Activated naive CD4-positive, alpha-beta T cell treated with anti-CD3 and anti-CD28 coated beads, Interleukin-2, amount 50 U/mL, for 24 hours (primary cell): ENCODE measurements at regions not wholly inside any gene's neighbourhood (a gene's known extent, or its start where the extent isn't known, plus 50 kb on each side); places are given as distances from the start of the nearest gene placed in this dataset.

Experiments
- H3K27ac Mint-ChIP-seq: one replicate; pipeline ENCODE4 v1.8.0; 2021; ENCODE audit warnings: mild to moderate bottlenecking, mixed read lengths
- H3K27me3 Mint-ChIP-seq: one replicate; pipeline ENCODE4 v1.8.0; 2021; ENCODE audit warnings: mixed read lengths
- H3K36me3 Mint-ChIP-seq: one replicate; pipeline ENCODE4 v1.8.0; 2021; ENCODE audit warnings: mixed read lengths
- H3K4me1 Mint-ChIP-seq: one replicate; pipeline ENCODE4 v1.8.0; 2021; ENCODE audit warnings: mixed read lengths
- H3K4me3 Mint-ChIP-seq: one replicate; pipeline ENCODE4 v1.8.0; 2021; ENCODE audit warnings: mild to moderate bottlenecking, mixed read lengths
- H3K9me3 Mint-ChIP-seq: one replicate; pipeline ENCODE4 v1.8.0; 2021; ENCODE audit warnings: mixed read lengths

DNA sequence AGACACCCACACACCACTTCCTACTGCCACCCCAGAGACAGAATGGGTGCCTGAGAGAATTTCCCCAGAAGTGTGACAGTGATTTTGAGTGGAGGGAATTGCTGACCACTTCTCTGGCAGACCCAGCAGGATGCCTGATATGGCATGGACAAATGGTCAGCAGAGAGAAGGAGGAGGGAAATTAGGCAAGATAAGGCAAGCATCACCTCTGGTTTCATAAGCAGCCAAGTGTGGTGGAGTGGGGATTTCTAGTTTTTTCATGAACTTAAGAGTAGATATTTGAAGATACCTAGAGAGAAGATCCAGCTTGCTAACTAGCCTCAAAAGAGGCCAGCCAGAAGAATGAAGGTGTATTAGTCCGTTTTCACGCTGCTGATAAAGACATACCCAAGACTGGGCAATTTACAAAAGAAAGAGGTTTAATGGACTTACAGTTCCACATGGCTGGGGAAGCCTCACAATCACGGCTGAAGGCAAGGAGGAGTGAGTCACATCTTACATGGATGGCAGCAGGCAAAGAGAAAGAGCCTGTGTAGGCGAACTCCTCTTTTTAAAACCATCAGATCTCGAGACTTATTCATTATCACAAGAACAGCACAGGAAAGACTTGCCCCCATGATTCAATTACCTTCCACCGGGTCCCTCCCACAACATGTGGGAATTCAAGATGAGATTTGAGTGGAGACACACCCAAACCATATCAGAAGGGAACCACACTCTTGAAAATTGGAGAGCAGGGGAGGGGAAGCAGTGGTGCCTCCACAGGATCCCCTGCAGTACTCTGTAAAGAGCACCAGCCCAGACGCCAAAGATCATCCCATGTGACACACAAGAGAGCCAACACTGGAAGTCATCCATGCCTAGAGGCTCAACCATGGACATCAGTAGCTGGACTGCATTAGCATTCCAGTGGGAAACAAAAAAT lies 64.2 kb downstream of the RBM43 start:
- Mint-ChIP-seq H3K36me3 (no peaks in the 10 kb centered on the region), H3K4me1 (peaks cover 11% of the 10 kb centered on the region), H3K27me3 (no peaks in the 10 kb centered on the region), H3K9me3 (no peaks in the 10 kb centered on the region), H3K4me3 (no peak overlapping the region), H3K27ac (no peak overlapping the region)

DNA sequence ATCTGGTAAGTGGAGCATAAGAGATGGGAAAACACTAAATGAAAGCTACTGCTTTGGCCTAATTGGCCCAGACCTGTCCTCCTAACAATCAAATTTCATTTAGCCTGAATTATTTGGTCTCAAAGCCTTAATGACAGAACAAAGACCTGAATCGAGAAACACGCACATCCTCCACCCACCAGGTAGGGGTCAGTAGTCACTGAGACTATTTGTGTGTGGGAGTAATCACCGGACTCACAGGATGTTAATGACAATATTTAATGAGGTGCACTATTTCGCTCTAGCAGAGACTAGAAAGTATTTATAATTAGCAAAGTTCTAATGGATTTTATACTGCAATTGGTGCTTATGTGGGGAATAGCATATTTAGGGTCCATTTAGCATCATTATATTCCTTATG lies 68.1 kb downstream of the RBM43 start:
- H3K9me3 Mint-ChIP-seq, result no peaks in the 10 kb centered on the region
- no peaks in the 10 kb centered on the region for H3K27me3 Mint-ChIP-seq
- no peak overlapping the region for H3K4me3 Mint-ChIP-seq
- H3K27ac Mint-ChIP-seq, result no peak overlapping the region
- no peaks in the 10 kb centered on the region for H3K36me3 Mint-ChIP-seq
- peaks cover 6% of the 10 kb centered on the region for H3K4me1 Mint-ChIP-seq

DNA sequence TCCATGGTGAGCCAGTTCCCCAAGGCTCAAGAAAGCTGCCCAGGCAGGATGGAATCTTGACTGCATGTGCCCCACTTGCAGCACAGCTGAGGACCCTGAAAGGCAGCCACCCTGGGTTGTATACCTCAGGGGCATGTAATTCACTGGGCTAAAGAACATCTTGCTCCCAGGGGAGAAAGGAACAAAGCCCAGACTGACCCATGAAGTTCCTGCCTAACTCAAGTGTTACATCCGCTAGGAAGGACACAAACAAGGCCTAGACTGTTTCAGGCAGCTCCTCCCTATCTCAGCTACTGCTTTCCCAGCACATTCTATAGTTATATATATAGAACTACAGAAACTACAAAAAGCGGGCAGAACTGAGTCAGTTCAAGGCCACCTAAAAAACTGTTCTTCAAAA lies 69.0 kb downstream of the RBM43 start:
- H3K27ac Mint-ChIP-seq, result no peak overlapping the region
- H3K9me3 Mint-ChIP-seq, result no peaks in the 10 kb centered on the region
- no peak overlapping the region for H3K4me3 Mint-ChIP-seq
- no peaks in the 10 kb centered on the region for H3K36me3 Mint-ChIP-seq
- no peaks in the 10 kb centered on the region for H3K27me3 Mint-ChIP-seq
- peaks cover 6% of the 10 kb centered on the region for H3K4me1 Mint-ChIP-seq

DNA sequence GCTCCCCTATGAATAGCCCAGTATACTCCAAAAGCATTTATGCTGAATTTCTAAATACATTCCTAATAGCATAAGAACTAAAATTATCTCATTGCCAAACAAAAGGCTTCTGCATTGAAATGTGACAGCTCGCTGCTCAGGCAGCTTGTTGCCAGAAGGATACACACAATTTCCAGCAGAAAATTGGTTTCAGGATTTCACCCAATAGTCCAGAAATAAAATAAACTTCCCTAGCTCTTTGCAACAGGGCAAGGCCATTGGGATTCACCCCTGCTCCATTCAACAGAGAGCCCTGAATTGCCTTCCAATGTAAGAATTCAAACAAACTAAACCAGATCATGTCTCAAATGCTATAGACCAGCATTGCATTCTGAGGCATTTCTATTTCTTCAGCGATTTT lies 70.7 kb downstream of the RBM43 start:
- Mint-ChIP-seq H3K27ac (no peak overlapping the region), H3K4me1 (peaks cover 6% of the 10 kb centered on the region), H3K36me3 (no peaks in the 10 kb centered on the region), H3K9me3 (no peaks in the 10 kb centered on the region), H3K27me3 (no peaks in the 10 kb centered on the region), H3K4me3 (no peak overlapping the region)

DNA sequence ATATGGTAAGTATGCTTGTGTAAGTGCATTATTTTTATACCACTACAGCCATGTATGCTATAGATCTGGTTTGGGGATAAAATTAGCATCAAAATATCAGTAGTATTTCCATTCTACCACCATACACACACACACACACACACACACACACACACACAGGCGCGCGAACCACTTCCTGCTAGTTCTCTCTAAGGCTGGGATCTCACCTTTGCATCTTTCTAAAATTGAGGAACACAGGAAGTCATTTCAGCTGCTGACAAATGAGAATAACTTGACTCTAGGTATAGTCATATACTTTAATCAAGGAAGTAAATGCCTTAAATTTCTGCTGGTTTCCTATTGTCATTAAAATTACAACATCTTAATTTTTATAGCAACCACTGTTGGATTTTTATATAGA lies 72.5 kb downstream of the RBM43 start:
- H3K36me3 Mint-ChIP-seq, result no peaks in the 10 kb centered on the region
- no peaks in the 10 kb centered on the region for H3K9me3 Mint-ChIP-seq
- no peak overlapping the region for H3K4me3 Mint-ChIP-seq
- no peak overlapping the region for H3K27ac Mint-ChIP-seq
- peaks cover 6% of the 10 kb centered on the region for H3K4me1 Mint-ChIP-seq
- no peaks in the 10 kb centered on the region for H3K27me3 Mint-ChIP-seq

DNA sequence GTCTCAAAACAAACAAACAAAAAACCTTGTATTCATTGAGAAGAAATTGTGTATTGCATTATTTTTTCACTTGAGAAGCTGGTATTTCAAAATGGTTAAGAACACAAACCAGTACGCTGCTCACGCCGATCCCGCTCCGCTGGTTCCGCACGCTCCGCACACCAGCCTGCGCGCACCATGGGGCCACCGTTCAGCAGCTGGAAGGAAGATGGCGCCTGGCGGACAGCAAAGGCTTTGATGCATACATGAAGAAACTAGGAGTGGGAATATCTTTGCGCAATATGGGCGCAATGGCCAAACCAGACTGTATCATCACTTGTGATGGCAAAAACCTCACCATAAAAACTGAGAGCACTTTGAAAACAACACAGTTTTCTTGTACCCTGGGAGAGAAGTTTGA lies 75.7 kb downstream of the RBM43 start:
- Mint-ChIP-seq H3K36me3 (no peaks in the 10 kb centered on the region), H3K4me3 (no peak overlapping the region), H3K27me3 (peaks cover 5% of the 10 kb centered on the region), H3K27ac (no peak overlapping the region), H3K4me1 (peaks cover 6% of the 10 kb centered on the region), H3K9me3 (no peaks in the 10 kb centered on the region)

DNA sequence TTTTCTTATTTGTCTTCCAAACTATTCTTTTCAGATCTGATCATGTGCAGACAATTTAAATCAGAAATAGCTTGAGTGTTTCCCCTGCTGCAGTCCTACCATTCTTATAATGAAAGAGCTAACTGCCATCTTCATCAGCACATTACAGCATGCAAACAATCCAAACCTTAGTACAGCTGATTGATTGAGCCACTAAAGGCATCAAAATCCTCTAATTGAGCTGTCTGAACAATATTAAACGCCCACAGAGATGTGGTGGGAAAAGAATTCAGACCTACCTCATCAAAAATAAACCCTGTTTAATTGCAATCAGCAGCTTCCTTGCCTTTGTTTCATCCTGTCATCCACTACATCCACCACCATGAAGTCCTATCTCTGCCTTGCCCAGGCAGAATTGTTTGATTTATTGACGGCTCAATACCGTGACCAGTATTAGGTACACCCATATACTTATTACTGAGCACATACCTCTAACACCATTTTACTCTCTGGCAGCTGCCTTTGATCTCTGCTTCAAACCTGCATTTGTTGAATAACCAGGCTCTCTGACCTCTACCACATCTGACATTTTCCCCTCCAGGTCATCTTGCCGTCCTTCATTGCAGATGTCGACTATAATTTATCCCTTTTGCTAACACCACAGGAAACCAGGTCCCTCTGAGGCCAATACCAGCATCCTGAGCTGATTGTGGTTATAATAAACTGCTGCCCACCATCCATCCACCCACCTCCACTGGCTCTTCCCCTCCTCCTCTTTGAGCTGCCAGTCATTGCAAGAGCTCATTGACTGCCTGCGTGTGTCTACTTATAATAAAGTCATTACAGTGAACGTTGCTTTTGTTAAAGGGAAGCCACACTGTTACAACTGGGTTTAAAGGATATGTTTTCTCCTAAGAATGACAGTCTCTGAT lies 78.5 kb downstream of the RBM43 start:
- no peaks in the 10 kb centered on the region for H3K36me3 Mint-ChIP-seq
- H3K4me3 Mint-ChIP-seq, result no peak overlapping the region
- H3K27ac Mint-ChIP-seq, result no peak overlapping the region
- no peaks in the 10 kb centered on the region for H3K9me3 Mint-ChIP-seq
- H3K4me1 Mint-ChIP-seq, result no peaks in the 10 kb centered on the region
- H3K27me3 Mint-ChIP-seq, result peaks cover 8% of the 10 kb centered on the region

DNA sequence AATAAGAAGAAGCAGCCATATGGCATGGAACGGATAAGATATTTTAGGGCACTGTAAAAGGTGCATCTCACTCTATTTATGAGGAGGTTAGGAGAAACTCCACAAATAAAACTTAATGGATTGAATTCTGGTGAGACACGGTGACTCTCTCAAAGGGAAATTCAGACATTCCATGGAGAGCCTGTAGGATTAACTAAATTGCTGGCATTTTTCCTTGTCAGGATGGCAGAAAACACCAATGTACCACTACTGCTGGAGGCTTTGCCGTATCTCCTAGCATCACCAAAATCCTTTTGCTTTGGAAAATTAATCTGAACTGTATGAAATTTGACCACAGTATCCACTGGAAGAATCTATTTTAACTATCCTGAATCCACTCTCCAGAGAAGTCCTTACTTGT lies 79.3 kb downstream of the RBM43 start:
- H3K27me3 Mint-ChIP-seq, result peaks cover 10% of the 10 kb centered on the region
- no peak overlapping the region for H3K27ac Mint-ChIP-seq

DNA sequence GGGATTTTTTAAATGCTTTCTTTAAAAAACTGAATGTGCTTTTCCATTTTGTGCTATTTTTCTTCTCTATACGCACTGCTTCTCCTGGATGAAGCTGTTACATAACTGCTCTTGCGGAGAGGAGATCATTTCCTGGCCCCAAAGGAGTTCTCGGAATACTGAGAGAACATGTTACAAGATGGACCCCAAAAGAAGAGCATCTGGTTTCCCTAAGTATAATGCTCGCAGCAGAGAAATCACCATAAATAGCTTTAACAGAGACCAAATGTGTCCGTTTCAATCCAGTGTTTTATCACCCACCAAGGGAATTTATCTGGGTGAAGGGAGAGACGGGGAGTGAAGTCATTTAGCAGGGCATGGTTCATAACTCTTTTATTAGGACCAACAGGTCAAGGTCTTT lies 80.1 kb downstream of the RBM43 start:
- Mint-ChIP-seq H3K27ac (no peak overlapping the region), H3K36me3 (no peaks in the 10 kb centered on the region), H3K27me3 (peaks cover 10% of the 10 kb centered on the region), H3K4me3 (no peak overlapping the region), H3K9me3 (no peaks in the 10 kb centered on the region), H3K4me1 (no peaks in the 10 kb centered on the region)

More for the DNA sequence above, 79.3 kb downstream of the RBM43 start:
- H3K9me3 Mint-ChIP-seq, result no peaks in the 10 kb centered on the region
- H3K4me1 Mint-ChIP-seq, result no peaks in the 10 kb centered on the region
- H3K36me3 Mint-ChIP-seq, result no peaks in the 10 kb centered on the region
- H3K4me3 Mint-ChIP-seq, result no peak overlapping the region

DNA sequence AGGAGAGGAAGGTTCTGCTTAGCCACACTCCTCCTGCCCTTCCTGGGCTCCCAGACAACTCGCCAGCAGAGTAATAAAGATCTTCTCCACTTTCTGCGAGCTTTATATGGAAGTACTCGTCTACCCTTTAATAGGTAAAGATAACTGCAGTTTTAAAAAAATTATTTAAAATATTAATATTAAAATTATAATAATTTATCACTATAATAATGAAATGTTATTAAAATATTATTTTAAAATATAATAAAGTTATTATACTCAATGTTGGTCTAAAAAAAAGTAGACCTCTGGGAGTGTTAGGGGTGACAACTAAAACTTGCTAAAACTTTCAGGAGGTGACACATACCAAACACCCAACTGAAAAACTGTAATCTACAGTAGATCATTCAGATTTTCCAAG lies 81.5 kb downstream of the RBM43 start:
- peaks cover 10% of the 10 kb centered on the region for H3K27me3 Mint-ChIP-seq
- no peak overlapping the region for H3K27ac Mint-ChIP-seq
- no peaks in the 10 kb centered on the region for H3K9me3 Mint-ChIP-seq
- H3K4me3 Mint-ChIP-seq, result no peak overlapping the region
- no peaks in the 10 kb centered on the region for H3K4me1 Mint-ChIP-seq
- no peaks in the 10 kb centered on the region for H3K36me3 Mint-ChIP-seq

DNA sequence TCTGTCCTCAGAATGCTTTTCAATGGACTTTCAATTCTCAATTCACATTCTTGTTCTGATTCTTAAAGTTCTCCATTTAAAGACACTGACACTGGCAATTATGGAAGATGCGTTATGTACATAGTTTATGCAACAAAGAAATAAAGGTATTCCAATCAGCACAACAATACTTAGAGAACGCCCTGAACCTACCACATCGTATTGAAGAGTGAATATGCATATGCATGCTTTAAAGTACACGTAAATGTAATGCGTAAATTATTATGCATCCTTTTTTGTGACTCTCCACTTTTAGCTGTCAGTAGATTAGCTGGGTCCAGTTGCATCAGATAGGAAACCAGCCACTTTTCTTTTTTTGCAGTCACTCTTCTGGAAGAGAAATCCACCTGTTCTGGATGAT lies 83.5 kb downstream of the RBM43 start:
- Mint-ChIP-seq H3K36me3 (no peaks in the 10 kb centered on the region), H3K9me3 (no peaks in the 10 kb centered on the region), H3K4me3 (no peak overlapping the region), H3K27ac (no peak overlapping the region), H3K4me1 (no peaks in the 10 kb centered on the region), H3K27me3 (peaks cover 10% of the 10 kb centered on the region)

DNA sequence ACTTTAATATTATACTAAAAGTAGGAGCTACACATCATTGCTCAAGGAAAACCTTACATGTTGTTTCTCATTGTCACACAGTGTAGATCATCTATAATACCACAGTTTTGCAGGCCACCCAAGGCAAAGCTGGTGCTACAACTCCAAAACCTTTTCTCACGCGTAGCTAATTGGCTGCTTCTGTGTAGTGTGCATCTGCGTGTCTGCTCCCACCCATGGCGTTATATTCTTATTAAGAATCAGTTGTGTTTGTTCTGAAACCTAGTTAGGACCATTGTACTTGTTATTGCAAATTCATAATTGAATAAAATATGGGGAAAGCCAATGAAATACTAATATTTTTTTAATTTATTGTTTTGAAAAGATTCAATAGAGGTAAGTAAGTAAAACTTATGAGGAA lies 83.9 kb downstream of the RBM43 start:
- no peak overlapping the region for H3K27ac Mint-ChIP-seq
- peaks cover 9% of the 10 kb centered on the region for H3K27me3 Mint-ChIP-seq
- H3K4me1 Mint-ChIP-seq, result no peaks in the 10 kb centered on the region
- H3K9me3 Mint-ChIP-seq, result no peaks in the 10 kb centered on the region
- no peak overlapping the region for H3K4me3 Mint-ChIP-seq
- H3K36me3 Mint-ChIP-seq, result no peaks in the 10 kb centered on the region

DNA sequence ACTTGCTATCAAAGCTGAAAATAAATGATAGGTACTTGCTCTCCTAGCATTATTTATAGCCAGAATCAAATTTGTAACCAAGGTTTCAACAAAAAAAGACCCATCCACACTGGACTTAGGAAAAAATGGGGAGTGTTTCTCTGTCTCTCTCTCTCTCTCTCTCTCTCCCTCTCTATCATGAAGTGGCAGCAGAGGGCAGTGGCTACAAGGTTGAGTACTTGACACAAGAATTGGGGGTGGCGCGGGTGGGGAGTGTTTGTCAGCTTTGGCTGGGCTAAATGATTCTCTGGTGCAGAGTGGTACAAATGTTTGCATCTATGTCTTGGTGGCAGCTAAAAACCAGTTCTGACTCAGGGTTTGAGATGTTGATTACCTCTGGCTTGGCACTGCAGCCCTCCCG lies 85.0 kb downstream of the RBM43 start:
- no peak overlapping the region for H3K4me3 Mint-ChIP-seq
- H3K27ac Mint-ChIP-seq, result no peak overlapping the region
- H3K27me3 Mint-ChIP-seq, result peaks cover 7% of the 10 kb centered on the region
- no peaks in the 10 kb centered on the region for H3K36me3 Mint-ChIP-seq
- no peaks in the 10 kb centered on the region for H3K4me1 Mint-ChIP-seq
- H3K9me3 Mint-ChIP-seq, result no peaks in the 10 kb centered on the region

DNA sequence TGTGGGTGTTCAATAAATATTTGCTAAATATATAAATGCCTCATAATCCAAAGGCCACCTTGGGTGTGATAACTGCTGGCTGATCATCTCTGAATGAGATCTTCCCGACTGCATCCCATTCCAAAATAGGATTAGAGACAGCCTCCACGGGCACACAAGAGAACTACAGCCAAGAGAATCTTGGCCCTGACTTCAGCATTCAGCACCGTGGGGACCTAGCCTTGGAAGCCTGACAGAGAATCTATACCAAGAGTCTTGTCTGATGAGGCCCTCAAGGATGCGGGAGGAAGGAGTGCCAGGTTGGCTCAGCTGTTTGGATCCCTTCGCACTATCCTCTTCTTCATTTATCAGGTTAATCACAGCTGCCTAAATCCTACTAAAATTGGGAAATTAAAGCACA lies 85.8 kb downstream of the RBM43 start:
- no peak overlapping the region for H3K4me3 Mint-ChIP-seq
- H3K27me3 Mint-ChIP-seq, result peaks cover 5% of the 10 kb centered on the region
- H3K27ac Mint-ChIP-seq, result no peak overlapping the region
- no peaks in the 10 kb centered on the region for H3K4me1 Mint-ChIP-seq
- no peaks in the 10 kb centered on the region for H3K9me3 Mint-ChIP-seq
- H3K36me3 Mint-ChIP-seq, result no peaks in the 10 kb centered on the region

DNA sequence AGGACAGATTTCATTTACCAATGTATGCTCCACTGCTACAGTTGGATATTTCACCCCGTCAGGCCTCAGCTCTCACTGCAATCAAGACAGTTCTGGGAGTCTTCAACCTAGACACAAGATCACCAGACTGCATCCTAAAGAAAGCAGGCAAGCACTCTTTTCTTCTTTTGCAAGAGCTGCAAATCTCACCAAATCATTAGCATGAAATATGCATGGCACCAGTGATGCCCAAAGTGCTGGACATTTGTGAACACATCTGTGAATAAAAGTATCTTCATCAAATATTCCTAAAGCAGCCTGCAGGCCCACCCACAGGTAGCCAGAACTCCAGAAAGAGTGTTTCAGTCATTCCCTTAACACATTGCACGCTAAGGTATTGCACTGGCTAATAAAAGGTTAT lies 87.5 kb downstream of the RBM43 start:
- H3K9me3 Mint-ChIP-seq, result no peaks in the 10 kb centered on the region
- H3K4me1 Mint-ChIP-seq, result no peaks in the 10 kb centered on the region
- no peaks in the 10 kb centered on the region for H3K36me3 Mint-ChIP-seq
- H3K4me3 Mint-ChIP-seq, result no peak overlapping the region
- H3K27ac Mint-ChIP-seq, result no peak overlapping the region
- H3K27me3 Mint-ChIP-seq, result peaks cover 5% of the 10 kb centered on the region

DNA sequence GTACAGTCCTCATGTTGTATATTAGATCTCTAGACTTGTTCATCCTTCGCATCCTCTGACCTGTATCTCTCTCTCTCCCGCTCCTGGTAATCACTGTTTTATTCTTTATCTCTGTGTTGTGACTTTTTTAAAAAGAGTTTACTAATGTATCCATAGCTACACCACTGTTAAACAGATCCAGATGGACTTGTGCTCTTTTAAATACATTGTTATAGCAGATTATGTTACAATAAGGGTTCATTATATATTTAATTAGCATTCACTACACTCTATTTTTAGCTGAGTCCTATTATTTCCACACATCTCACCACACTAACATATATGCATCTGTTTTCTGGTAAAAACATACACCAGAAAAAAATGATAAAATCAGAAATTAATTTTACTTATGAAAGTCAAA lies 90.5 kb downstream of the RBM43 start:
- no peak overlapping the region for H3K4me3 Mint-ChIP-seq
- no peaks in the 10 kb centered on the region for H3K4me1 Mint-ChIP-seq
- H3K9me3 Mint-ChIP-seq, result no peaks in the 10 kb centered on the region
- no peak overlapping the region for H3K27ac Mint-ChIP-seq
- no peaks in the 10 kb centered on the region for H3K36me3 Mint-ChIP-seq
- H3K27me3 Mint-ChIP-seq, result no peaks in the 10 kb centered on the region
